ENCODE measurements at regions not wholly inside any gene's neighbourhood (a gene's known extent, or its start where the extent isn't known, plus 50 kb on each side); places are given as distances from the start of the nearest gene placed in this dataset.
A peak's percentile ranks its signal among the peaks of the same experiment; 100 is the strongest.

DNA sequence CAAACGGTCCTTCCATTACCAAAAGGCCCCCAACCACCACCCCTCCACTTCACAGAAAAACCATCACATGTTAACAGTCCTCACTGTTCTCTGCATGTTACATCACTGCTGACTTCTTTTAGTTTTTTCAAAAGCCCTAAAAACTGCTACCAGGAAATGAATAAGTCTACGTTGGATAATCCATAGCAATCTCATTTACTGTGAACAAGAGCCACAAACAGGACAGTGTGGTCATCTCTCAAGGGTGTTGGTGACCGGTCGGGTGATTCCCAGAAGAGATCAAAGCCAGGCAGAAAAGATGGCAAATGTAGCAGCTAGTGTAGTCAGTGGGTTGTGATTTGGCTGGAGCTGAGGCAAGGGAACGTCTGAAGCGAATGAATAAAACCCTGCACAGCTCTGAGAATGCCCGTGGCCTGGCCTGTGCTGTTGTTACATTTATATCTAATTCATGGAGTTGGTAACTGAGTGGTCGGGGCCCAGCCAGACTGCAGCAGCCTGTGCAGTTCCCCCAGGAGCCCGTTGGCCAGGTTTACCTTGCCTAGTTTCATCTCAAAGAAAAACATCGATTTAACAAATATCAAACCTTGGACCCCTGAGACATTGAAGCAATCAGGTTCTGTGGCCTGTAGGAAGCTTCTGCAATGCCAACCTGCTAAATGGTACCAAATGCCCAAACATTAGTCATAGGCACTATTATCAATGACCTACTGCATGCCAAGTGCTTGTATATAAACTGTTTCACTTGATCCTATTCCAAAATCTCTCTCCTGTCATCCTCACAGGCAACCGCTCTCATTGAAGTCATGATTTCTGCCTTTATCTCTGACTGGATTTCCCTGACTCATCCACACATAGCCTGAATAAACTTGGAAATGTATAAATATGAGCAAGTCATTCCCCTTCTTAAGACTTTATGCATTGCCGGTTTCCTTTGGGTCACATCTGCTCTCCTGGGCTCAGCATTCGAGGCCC lies 153.8 kb upstream of the SERP2 start:
- DNase-seq (ENCODE audit: low read depth), result peak; percentile 54

DNA sequence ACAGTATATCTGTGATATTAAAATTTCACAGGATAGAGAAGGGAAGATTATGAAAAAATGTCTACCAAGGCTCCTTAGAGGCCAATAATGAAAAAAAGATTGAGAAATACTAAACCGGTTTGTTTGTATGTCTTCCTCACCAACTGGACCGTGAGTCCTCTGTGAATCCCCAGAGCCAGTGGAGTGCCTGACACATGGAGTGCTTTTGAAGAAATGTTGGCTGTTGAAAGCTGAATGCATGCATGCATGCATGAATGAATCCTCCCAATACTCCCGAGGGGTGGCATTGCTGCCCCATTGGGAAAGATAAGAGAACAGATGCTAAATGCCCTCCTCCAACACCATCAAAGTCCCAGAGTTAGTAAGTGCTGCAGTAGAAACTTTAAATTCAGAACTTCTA lies 152.7 kb upstream of the SERP2 start:
- peak; percentile 71 for DNase-seq (ENCODE audit: low read depth)

DNA sequence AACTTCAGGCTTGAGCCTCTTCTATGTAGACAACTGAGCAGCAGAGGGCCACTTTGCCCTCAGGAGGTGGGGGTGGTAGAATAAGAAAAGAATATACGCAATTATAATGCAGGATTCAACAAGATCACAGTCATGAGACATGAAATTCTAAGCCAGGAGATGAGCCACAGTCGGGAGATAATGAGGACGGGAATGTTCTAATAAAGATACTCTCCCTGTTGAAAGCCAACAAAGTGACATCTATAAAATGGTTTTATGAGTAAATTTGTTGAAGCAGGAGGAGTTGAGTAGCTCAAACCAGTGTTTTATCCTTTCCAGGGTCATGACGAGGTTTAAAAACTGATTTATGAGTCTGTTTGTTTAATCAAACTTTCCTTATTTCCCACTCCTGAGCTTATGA lies 152.0 kb upstream of the SERP2 start:
- DNase-seq (ENCODE audit: low read depth), result no peak

DNA sequence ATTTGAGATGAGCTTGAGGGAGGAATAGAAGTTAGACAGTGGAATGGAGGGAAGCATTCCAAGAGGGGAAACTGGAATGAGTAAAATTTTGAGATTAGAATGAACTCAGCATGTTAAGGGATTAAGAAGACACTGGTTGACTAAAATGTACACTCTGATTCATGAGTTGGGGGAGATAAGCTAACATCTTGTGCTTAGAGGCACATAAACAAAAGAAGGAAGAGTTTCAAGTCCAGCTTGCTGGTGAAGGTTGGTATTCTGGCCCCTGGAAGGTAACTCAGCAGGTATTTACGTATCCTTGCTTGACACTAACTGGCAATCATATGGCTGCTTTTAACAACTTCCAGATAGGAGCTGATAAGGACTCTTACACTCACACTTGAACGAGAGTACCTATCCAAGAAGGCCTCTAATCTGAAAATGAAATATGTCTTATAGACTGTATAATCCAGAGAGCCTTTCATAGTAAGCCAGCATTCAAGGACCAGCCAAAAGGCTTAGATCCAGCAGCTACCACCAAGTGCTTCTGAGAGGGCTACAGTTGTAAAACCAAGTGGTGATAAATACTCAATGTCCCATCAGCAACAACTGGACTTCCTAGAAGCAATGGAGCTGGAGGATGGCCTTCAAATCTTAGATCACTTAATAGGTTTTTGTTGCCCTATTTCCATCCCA lies 149.7 kb upstream of the SERP2 start:
- DNase-seq (ENCODE audit: low read depth), result no peak

DNA sequence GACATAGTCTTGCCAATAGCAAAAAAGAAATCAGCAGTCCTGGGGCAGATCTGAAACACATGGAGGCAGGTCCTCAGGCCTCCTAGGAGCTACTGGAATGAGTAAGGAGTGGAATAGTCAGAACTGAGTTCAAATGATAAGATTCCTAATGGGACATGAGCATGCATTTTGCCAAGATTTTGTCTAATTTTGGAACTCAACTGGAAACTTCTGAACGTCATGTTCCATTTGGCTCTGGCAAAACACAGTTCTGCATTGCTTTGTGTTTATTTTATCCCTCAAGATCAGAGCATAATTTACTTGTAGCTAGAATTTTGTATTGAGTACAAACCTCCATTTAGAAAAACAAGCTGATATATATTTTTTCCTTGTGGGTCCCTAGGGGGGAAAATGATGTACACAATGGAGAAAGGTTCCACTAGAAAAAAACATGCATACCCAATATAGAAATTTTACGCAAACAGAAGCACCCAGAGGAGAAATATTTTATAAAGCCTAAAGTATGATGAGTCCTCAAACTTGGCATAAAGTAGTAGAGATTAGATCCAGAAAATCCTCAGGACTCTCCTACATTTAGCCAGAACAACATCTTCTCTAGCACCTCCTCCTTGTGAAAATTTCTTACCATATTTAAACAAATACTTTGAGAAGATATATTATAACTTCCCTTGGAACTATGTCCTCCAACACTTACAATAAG lies 149.0 kb upstream of the SERP2 start:
- peak; percentile 60 for DNase-seq (ENCODE audit: low read depth)

DNA sequence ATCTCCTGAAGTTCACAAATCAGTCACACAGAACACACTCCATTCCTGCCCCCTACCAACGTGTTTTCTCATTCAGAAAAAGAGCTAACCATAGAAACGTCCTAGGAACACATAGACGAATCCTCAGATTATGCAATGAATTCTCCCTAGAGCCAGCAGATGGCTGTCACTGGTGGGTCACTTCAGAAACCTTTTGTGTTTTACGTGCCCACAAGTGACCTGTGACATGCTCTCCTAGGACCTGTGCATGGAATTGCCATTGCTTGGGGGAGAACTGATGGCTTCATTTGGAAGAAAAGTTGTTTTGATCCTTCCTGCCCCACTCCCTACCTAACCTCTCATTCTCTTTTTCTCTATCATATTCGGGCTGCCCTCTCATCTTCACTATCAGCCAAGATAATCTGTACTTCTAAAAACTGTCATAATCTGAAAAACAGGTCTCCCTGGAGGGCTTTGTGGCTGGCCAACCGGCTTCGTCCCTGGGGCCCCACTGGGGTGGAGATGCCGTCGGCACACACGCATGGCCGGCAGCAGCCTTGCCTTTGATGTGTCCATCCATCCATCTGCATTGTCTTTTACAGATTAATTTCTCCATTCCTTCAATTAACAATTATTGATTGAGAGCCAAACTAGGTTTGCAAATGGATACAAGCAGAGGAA lies 144.1 kb upstream of the SERP2 start:
- no peak for DNase-seq (ENCODE audit: low read depth)

DNA sequence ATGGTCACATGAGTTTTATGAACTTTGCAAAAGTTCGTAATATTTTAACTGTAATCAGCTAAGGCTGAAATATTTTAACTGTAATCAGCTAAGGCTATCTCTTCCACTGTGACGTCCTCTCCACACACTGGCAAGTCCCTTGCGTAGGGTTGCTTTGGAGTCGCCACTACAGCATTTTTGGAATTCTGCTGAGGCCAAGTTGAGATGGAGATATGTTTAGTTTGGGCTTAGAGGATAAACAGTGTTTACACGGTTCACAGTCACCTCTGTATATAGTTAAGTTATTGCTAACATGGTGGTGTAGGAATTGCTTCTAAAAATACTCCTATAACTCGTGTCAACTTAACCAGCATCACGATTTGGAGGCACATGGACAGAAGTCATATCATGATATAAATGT lies 143.6 kb upstream of the SERP2 start:
- peak; percentile 30 for DNase-seq (ENCODE audit: low read depth)

DNA sequence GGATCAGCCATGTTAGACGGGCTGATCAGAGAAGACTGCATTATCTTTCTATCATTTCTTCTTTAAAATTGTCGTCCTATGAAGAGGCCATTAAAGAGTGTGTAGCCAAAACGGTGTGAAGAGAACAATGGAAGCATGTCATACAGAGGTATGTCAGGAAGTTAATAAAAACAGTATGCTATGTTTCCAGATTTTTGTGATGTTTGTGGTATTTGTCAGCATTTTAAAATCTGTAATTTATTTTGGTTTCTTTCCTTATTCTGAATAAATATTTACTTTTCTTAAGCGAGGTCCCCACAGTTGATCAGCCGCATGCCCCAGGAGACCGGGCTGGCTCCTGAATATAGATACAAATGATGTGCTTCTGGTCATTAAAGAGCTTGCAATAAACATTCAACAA lies 142.9 kb upstream of the SERP2 start:
- DNase-seq (ENCODE audit: low read depth), result peak; percentile 56

DNA sequence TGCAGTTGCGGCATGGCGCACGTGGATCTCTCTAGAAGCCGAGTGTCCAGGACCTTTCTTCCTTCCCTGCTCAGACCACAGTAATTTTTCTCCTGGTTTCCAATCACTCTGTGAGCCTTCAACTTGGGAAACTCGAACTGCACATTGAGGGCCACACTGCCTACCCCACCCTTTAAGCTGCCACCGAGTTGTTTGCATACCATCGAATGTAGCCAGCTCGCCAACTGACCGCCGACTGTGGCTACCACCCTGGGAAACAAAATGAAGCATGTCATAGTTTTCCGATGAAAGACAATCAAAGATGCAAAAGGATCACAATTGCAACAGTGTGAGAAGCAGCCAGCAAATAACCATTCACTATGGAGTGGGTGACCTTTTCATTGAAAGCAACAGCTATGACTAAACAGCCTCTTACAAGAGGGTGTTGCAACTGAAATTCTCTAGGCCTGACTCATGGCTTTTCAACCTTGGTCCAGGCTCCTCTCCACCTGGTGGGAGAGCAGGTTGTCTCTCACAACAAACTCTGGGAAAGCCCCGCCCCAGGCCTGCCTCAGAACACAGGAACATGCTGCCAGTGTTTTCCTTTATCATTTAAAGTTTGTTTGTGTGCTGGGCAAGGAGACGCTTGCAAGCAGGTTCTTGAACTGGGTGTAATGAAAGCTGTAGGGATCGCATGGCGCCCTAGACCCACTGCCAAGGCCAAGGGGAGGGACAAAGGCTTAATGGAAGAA lies 141.7 kb upstream of the SERP2 start:
- DNase-seq (ENCODE audit: low read depth), result peak; percentile 95

DNA sequence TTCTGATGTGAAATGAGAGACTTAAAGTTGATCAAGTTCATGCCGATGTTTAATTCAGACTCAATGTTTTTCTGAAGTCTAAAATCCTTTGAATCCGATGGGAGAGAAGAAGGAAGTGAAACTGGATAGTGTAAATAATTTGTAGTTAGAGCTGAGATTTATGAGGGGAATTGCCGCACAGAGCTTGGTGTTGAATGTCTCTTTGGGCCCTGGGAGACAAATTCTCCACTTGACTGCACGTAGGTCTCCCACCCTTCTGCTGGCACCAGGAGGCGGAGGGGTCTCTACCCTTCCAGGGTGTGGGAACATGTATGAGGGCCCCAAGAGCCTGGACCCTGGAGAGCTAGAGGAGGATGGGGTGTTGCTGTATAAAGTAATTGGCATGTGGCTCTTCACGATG lies 140.8 kb upstream of the SERP2 start:
- DNase-seq (ENCODE audit: low read depth), result no peak

DNA sequence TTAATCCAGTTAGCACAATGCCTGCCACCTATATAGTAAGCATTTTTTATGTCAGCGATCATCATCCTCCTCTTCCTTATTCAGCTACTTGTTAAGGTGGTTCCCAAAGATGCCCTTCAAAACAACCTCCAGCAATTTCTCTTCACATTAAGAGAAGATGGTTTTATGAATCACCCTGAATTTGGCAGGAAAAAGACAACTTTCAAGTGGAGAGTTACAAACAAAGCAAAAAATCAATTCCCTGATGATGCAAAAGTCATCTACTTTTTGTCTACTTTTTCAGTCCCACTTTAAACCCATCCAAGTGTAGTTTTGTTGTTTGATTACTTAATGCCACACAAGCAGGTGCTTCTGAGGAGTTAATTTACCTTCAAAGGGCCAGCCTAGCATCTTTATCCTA lies 139.1 kb upstream of the SERP2 start:
- peak; percentile 36 for DNase-seq (ENCODE audit: low read depth)

DNA sequence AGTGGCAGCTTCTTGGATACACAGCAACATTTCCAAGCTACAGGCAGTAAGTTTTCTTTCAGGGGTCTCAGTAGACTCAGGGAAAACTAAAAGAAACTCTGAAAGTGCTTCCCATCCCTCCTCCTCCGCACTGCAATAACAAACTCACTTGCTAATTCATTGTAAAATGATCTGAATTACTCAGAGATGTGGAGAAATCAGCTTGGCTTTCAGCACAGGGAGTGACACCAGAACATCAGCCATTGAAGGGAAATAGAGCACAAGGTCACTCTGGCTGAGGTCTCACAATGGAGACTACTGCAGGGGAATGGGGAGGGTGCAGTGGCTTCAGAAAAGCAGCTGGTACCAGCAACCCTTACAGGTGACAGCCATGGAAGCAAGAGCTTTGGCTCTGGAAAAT lies 137.3 kb upstream of the SERP2 start:
- peak; percentile 76 for DNase-seq (ENCODE audit: low read depth)

DNA sequence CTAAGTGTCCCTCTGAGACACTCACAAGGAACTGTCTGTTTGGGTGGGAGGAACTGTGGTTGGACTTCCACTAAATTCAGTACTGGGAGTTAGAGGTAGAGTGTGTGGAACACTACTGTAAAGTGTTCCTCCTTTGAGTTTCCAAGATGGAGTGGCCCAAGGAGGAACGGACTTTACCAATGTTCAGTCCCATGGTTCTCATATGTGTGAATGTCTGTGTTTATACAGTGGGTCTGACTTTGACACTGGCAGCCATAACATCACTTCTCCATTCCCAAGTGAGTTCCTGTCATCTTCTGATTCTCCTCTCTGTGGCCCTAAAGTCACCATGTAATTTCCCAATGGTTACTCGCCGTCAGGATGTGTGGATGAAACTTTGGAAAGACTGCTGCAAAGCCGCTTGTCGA lies 136.8 kb upstream of the SERP2 start:
- DNase-seq (ENCODE audit: low read depth), result no peak

DNA sequence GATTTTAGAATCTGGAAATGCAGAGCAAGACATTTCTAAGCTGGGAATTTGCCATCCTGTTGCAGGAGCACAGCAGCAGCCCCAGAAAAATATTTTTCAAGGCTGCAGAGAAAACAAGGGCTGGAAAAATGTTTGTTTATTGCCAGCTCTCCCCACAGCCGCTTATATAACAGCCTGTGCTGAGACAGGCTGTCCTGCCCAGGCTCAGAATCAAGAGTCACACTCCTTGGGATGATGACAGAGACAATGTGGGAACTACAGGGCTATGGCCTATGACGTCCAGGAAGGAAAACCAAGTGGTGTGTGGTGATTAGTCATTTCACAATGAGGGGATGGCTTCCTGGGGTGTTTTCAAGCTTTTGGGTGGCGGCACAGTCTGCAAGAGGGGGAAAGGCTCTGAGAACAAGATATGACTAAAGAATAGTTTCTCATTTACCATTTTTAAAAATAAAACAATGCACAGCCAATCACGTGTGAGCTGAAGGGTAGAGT lies 136.3 kb upstream of the SERP2 start:
- peak; percentile 91 for DNase-seq (ENCODE audit: low read depth)

DNA sequence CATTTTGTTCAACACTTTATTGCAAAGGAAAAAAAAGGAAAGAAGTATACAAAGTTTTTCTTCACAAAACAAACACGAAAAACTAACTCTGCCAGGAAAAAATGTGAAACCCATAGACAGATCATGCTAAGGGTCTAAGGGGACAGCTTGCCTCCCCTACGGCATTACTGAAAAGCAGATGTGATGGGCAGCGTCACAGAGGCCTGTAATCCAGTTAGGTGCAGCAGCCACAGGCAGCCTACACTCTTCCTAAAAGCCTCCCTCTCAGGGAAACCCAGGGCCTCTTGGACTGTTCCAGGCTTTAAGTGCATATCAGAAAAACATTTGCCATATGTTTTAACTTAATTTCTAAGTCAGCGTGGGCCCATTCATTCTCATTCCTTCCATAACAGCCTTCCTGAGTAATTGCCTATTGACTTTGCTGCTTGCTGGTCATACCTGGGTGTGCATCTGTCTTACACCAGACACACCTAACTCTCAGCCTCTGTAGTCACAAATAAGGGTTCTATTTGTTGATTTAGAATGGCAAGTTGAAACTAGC lies 135.7 kb upstream of the SERP2 start:
- DNase-seq (ENCODE audit: low read depth), result peak; percentile 76

DNA sequence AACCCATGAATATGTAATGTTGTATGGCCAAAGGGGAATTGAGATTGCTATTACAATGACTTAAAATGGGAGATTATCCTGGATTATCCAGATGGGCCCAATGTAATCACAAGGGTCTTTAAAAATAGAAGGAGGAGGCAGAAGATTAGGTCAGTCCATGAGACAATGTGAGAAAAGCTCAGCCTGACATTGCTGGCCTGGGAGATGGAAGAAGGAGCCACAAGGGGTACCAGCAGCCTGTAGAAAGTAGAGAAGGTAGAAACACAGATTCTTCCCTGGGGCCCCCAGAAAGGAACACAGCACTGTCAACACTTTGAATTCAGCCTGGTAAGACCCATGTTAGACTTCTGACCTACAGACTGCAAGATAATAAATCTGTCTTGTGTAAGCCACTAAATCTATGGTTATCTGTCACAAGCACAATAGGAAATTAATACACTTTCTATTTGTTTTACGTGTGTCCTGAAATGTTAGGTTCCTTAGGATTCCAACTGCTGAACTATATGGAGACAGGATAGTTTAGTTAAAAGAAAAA lies 132.9 kb upstream of the SERP2 start:
- no peak for DNase-seq (ENCODE audit: low read depth)

DNA sequence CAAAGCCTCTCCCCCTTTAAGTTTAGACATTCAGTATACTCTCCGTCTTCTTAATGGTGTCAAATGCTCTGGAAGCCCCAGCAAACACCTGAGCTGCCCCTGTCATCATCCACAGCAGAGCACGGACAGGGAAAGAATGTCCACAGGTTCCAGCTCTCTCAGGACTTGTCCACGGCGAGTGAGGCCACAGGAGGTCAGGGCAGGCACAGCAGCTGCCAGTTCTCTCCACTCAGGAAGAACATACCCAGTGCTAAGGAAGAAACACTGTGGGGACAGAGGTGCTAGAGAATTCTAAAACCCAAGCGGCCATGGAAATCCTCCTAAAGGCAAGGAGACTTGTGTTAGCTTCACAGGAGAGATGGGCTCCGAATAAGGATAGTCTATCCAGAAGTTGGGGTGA lies 132.0 kb upstream of the SERP2 start:
- no peak for DNase-seq (ENCODE audit: low read depth)

DNA sequence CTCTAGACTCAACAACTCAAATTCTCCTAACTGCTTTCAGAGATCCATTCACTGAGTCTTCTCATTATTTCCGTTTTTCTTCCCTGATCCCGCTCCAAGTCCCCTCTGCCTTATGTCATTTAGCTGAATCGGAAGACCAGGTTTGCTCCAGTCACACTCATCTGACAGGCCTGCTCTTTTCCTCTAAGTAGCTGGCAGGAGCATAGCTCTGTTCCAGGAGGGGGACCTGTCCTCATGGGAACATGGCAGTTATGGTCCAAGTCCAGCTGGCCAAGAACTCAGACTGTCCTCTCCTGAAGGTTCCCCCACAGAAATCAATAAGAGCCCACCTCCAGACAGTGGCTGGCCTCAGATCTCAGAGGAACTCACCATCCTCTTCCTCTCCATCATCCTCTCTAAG lies 130.9 kb upstream of the SERP2 start:
- DNase-seq (ENCODE audit: low read depth), result no peak

DNA sequence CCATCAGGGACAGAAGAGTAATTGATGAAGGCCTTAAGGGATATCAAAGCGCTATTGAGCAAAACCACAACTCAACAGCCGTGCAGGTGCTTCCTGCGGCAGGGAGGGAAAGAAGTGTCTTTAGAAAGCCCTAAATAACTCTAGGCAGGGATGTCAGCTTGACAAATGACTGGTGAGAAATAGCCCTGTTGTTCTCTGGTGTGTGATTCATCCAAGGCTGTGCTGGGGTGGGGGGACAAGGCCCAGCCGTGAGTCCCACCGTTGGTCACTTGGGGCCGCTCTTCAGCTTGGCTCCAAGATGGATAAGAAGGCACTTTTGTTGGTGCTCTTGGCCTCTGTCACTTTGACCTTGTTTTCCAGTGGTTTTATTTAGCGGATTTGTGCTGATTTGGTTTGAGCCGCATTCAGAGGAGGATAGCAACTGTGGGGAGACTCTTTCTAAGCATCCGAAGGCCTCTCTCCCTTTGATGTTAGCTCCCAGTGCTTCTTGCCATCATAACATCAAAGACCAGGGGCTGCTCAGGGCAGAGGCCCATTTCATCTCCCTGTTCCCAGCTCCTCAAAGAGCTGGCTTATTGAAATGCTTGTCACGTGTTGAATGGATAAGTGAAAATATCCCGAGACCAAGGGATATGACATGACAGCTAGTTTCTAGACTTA lies 130.3 kb upstream of the SERP2 start:
- no peak for DNase-seq (ENCODE audit: low read depth)

DNA sequence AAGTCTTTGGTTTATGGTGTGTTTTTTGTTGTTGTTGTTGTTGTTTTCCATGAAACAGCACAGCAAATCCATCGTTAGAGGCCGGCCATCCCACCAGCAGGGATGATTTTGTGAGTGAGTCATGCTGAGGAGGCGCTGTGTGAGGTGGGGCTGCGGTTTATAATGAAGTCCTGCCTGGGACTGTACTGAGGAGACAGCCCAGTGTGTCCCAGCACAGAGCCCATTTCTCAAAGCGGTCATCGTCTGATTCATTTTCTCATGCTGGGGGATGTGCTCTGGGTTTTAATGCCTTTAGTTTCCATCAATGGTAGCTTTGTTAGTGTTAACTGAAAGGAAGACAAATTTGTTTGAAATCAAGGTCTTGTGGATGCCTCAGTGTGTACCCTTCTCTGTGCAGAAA lies 129.3 kb upstream of the SERP2 start:
- peak; percentile 14 for DNase-seq (ENCODE audit: low read depth)

All from fibroblast of gingiva (primary cell).